ENCODE measurements at regions not wholly inside any gene's neighbourhood (a gene's known extent, or its start where the extent isn't known, plus 50 kb on each side); places are given as distances from the start of the nearest gene placed in this dataset.
"Not testable (repeated sequence)": the region's sequence is repeated elsewhere in the genome, so short reads cannot be mapped to it uniquely, and the experiment has no call there.

- DNase-seq = no peak
- Mint-ChIP-seq H3K9me3 (no peaks in the 10 kb centered on the region), H3K36me3 (ENCODE audit: low read depth) (no peaks in the 10 kb centered on the region), H3K4me1 (no peaks in the 10 kb centered on the region), H3K4me3 (no peak overlapping the region), H3K27me3 (peaks cover 2% of the 10 kb centered on the region), H3K27ac (no peak overlapping the region)
- intact Hi-C loops (cut with micrococcal nuclease) = no loop called here
Measured at GRCh38 chr2:128589681-128590080, 271.0 kb upstream of the HS6ST1 start.

GRCh38 chr2:128590309-128591021, 271.8 kb upstream of the HS6ST1 start:
- H3K4me3 Mint-ChIP-seq = no peak overlapping the region
- no peaks in the 10 kb centered on the region for H3K36me3 Mint-ChIP-seq (ENCODE audit: low read depth)
- H3K27me3 Mint-ChIP-seq = peaks cover 2% of the 10 kb centered on the region
- intact Hi-C loops (cut with micrococcal nuclease) = no loop called here
- no peaks in the 10 kb centered on the region for H3K9me3 Mint-ChIP-seq
- no peaks in the 10 kb centered on the region for H3K4me1 Mint-ChIP-seq
- DNase-seq = no peak
- no peak overlapping the region for H3K27ac Mint-ChIP-seq

GRCh38 chr2:128591022-128591860, 272.6 kb upstream of the HS6ST1 start:
- intact Hi-C loops (cut with micrococcal nuclease) = no loop called here
- H3K36me3 Mint-ChIP-seq (ENCODE audit: low read depth) = no peaks in the 10 kb centered on the region
- H3K4me1 Mint-ChIP-seq = no peaks in the 10 kb centered on the region
- no peak overlapping the region for H3K27ac Mint-ChIP-seq
- no peaks in the 10 kb centered on the region for H3K9me3 Mint-ChIP-seq
- H3K4me3 Mint-ChIP-seq = no peak overlapping the region
- no peak for DNase-seq
- H3K27me3 Mint-ChIP-seq = peaks cover 2% of the 10 kb centered on the region

GRCh38 chr2:128591861-128592822, 273.5 kb upstream of the HS6ST1 start:
- intact Hi-C loops (cut with micrococcal nuclease) = no loop called here
- H3K27me3 Mint-ChIP-seq = peaks cover 2% of the 10 kb centered on the region
- no peak overlapping the region for H3K4me3 Mint-ChIP-seq
- H3K36me3 Mint-ChIP-seq (ENCODE audit: low read depth) = no peaks in the 10 kb centered on the region
- no peaks in the 10 kb centered on the region for H3K9me3 Mint-ChIP-seq
- DNase-seq = no peak
- H3K27ac Mint-ChIP-seq = no peak overlapping the region
- H3K4me1 Mint-ChIP-seq = no peaks in the 10 kb centered on the region

- no peak overlapping the region for H3K27ac Mint-ChIP-seq
- intact Hi-C loops (cut with micrococcal nuclease) = no loop called here
Measured at GRCh38 chr2:128593518-128593878, 274.8 kb upstream of the HS6ST1 start.

GRCh38 chr2:128593879-128594650, 275.4 kb upstream of the HS6ST1 start:
- intact Hi-C loops (cut with micrococcal nuclease) = no loop called here
- H3K9me3 Mint-ChIP-seq = no peaks in the 10 kb centered on the region
- no peaks in the 10 kb centered on the region for H3K36me3 Mint-ChIP-seq (ENCODE audit: low read depth)
- no peak overlapping the region for H3K27ac Mint-ChIP-seq
- H3K4me3 Mint-ChIP-seq = no peak overlapping the region
- peaks cover 2% of the 10 kb centered on the region for H3K27me3 Mint-ChIP-seq
- H3K4me1 Mint-ChIP-seq = no peaks in the 10 kb centered on the region
- no peak for DNase-seq

More at GRCh38 chr2:128593518-128593878, 274.8 kb upstream of the HS6ST1 start:
- H3K9me3 Mint-ChIP-seq = no peaks in the 10 kb centered on the region
- no peak overlapping the region for H3K4me3 Mint-ChIP-seq
- DNase-seq = no peak
- no peaks in the 10 kb centered on the region for H3K4me1 Mint-ChIP-seq
- H3K36me3 Mint-ChIP-seq (ENCODE audit: low read depth) = no peaks in the 10 kb centered on the region
- H3K27me3 Mint-ChIP-seq = peaks cover 2% of the 10 kb centered on the region

- Mint-ChIP-seq H3K27me3 (no peaks in the 10 kb centered on the region), H3K9me3 (no peaks in the 10 kb centered on the region), H3K27ac (no peak overlapping the region), H3K36me3 (ENCODE audit: low read depth) (no peaks in the 10 kb centered on the region), H3K4me3 (no peak overlapping the region), H3K4me1 (no peaks in the 10 kb centered on the region)
- DNase-seq = no peak
- intact Hi-C loops (cut with micrococcal nuclease) = no loop called here
Measured at GRCh38 chr2:128594651-128594910, 275.9 kb upstream of the HS6ST1 start.

GRCh38 chr2:128594953-128595677, 276.4 kb upstream of the HS6ST1 start:
- H3K27me3 Mint-ChIP-seq = no peaks in the 10 kb centered on the region
- no peak overlapping the region for H3K4me3 Mint-ChIP-seq
- H3K9me3 Mint-ChIP-seq = no peaks in the 10 kb centered on the region
- no peak for DNase-seq
- H3K27ac Mint-ChIP-seq = no peak overlapping the region
- intact Hi-C loops (cut with micrococcal nuclease) = no loop called here
- no peaks in the 10 kb centered on the region for H3K4me1 Mint-ChIP-seq
- no peaks in the 10 kb centered on the region for H3K36me3 Mint-ChIP-seq (ENCODE audit: low read depth)

- no peak overlapping the region for H3K27ac Mint-ChIP-seq
- H3K27me3 Mint-ChIP-seq = no peaks in the 10 kb centered on the region
- no peaks in the 10 kb centered on the region for H3K36me3 Mint-ChIP-seq (ENCODE audit: low read depth)
- intact Hi-C loops (cut with micrococcal nuclease) = no loop called here
- H3K4me1 Mint-ChIP-seq = no peaks in the 10 kb centered on the region
- no peaks in the 10 kb centered on the region for H3K9me3 Mint-ChIP-seq
- no peak for DNase-seq
- no peak overlapping the region for H3K4me3 Mint-ChIP-seq
Measured at GRCh38 chr2:128595763-128596395, 277.2 kb upstream of the HS6ST1 start.

GRCh38 chr2:128596396-128597120, 277.9 kb upstream of the HS6ST1 start:
- no peaks in the 10 kb centered on the region for H3K9me3 Mint-ChIP-seq
- DNase-seq = no peak
- intact Hi-C loops (cut with micrococcal nuclease) = no loop called here
- H3K36me3 Mint-ChIP-seq (ENCODE audit: low read depth) = no peaks in the 10 kb centered on the region
- H3K27me3 Mint-ChIP-seq = no peaks in the 10 kb centered on the region
- no peaks in the 10 kb centered on the region for H3K4me1 Mint-ChIP-seq
- H3K4me3 Mint-ChIP-seq = no peak overlapping the region
- H3K27ac Mint-ChIP-seq = no peak overlapping the region

GRCh38 chr2:128597121-128597762, 278.6 kb upstream of the HS6ST1 start:
- H3K27me3 Mint-ChIP-seq = no peaks in the 10 kb centered on the region
- no peaks in the 10 kb centered on the region for H3K36me3 Mint-ChIP-seq (ENCODE audit: low read depth)
- H3K9me3 Mint-ChIP-seq = no peaks in the 10 kb centered on the region
- intact Hi-C loops (cut with micrococcal nuclease) = no loop called here
- H3K4me1 Mint-ChIP-seq = no peaks in the 10 kb centered on the region
- no peak overlapping the region for H3K4me3 Mint-ChIP-seq
- DNase-seq = no peak
- H3K27ac Mint-ChIP-seq = no peak overlapping the region

GRCh38 chr2:128598260-128598659, 279.6 kb upstream of the HS6ST1 start:
- H3K9me3 Mint-ChIP-seq; H3K4me3 Mint-ChIP-seq; H3K4me1 Mint-ChIP-seq; H3K36me3 Mint-ChIP-seq (ENCODE audit: low read depth); H3K27ac Mint-ChIP-seq; H3K27me3 Mint-ChIP-seq; intact Hi-C loops (cut with micrococcal nuclease); DNase-seq: not testable (repeated sequence)
